ENCODE measurements at regions not wholly inside any gene's neighbourhood (a gene's known extent, or its start where the extent isn't known, plus 50 kb on each side); places are given as distances from the start of the nearest gene placed in this dataset.

GRCh38 chr12:69073035-69073434 is 140.1 kb upstream of the CPM start:
- H3K9me3 ChIP-seq (ENCODE audit: low read length): no peaks in the 10 kb centered on the region
- H2AFZ ChIP-seq (ENCODE audit: low read depth, low read length): no peak overlapping the region
- no peaks in the 10 kb centered on the region for H3K36me3 ChIP-seq (ENCODE audit: insufficient read depth, low read length)
- no peak overlapping the region for H3K4me3 ChIP-seq (ENCODE audit: low read length)
- H3K4me1 ChIP-seq (ENCODE audit: insufficient read depth, low read length): no peaks in the 10 kb centered on the region
- no peaks in the 10 kb centered on the region for H3K27me3 ChIP-seq (ENCODE audit: insufficient read depth, low read length)

DNA sequence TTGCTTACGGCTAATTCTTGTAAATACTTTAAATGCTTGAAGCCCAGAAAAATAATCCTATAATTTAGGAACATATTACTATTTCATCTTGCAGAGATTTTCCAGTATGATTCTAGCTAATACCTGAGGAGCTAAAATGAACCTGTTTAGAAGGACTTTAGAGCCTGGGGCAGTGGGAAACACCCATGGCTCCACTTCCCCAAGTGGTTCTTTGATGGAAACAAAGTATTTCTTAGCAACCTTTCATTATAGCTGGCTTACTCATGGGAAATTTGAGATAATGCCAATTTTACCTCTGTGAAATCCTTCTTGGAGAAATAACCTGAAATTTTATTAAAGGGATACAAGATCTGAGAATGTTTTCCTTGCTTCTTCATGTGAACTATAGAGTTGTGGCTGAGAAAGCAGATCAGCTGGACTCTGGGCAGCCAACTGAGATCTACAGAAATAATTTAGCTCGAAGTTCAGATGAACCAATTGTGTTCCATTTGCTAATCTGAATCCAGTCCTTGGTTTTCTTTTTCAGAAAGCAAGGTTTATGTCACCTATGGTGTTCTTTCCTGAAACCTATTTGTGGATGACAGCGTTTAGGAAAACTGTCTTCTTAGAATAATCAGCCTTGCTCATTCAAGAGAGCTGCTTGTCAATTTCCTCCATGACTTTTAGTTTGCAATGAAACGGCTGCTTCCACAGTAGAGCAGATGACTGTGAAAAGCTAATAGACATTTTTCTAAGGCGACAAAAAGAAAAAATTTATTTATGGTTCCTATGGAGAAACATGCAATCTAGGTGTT is 141.8 kb upstream of the CPM start:
- Histone ChIP-seq H2AFZ (ENCODE audit: low read depth, low read length) (no peak overlapping the region), H3K4me3 (ENCODE audit: low read length) (no peak overlapping the region), H3K36me3 (ENCODE audit: insufficient read depth, low read length) (no peaks in the 10 kb centered on the region), H3K9me3 (ENCODE audit: low read length) (no peaks in the 10 kb centered on the region), H3K4me1 (ENCODE audit: insufficient read depth, low read length) (no peaks in the 10 kb centered on the region), H3K27me3 (ENCODE audit: insufficient read depth, low read length) (no peaks in the 10 kb centered on the region)

DNA sequence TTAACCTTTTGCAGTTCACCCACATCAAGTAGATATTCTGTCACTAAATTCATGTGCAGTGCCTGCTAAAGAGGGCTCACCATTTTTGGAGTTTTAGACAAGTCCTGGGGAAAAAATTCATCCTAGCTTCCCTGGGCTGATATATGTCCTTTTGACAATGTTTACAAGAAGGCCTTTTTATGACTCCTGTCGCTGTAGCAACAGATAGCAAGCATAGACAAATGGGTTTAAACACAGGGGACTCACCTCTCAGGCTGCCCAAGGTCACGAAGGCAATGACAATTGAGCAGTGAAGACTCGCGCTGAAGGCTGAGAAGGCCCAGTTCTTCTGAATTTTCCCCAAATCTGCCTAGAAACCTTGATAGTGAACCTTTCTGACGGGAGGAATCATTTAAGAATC is 150.7 kb upstream of the CPM start:
- H3K36me3 ChIP-seq (ENCODE audit: insufficient read depth, low read length): no peaks in the 10 kb centered on the region
- H2AFZ ChIP-seq (ENCODE audit: low read depth, low read length): no peak overlapping the region
- H3K27me3 ChIP-seq (ENCODE audit: insufficient read depth, low read length): no peaks in the 10 kb centered on the region
- no peaks in the 10 kb centered on the region for H3K4me1 ChIP-seq (ENCODE audit: insufficient read depth, low read length)
- H3K4me3 ChIP-seq (ENCODE audit: low read length): no peak overlapping the region
- no peaks in the 10 kb centered on the region for H3K9me3 ChIP-seq (ENCODE audit: low read length)

DNA sequence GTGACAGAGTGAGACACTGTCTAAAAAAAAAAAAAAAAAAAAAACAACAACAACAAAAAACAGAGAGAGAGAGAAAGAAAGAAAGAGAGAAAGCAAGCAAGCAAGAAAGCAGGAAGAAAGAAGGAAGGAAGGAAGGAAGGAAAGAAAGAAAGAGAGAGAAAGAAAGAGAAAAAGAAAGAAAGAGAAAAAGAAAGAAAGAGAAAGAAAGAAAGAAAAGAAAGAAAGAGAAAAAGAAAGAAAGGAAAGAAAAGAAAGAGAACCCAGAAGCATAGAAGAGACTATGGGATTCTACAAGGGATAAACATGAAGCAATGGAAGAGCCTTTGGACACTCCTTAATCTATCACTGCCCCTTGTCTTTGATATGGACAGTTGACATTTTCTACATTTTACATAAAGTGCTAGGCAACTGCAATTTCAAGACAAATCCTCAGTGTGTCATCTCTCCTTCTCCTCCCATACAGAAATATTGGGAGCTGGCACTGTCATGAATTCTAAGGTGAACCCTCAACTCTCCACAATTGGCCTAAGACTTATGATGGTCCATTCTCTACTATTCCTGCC is 151.9 kb upstream of the CPM start:
- no peaks in the 10 kb centered on the region for H3K36me3 ChIP-seq (ENCODE audit: insufficient read depth, low read length)
- no peaks in the 10 kb centered on the region for H3K9me3 ChIP-seq (ENCODE audit: low read length)
- H2AFZ ChIP-seq (ENCODE audit: low read depth, low read length): no peak overlapping the region
- H3K4me1 ChIP-seq (ENCODE audit: insufficient read depth, low read length): no peaks in the 10 kb centered on the region
- no peak overlapping the region for H3K4me3 ChIP-seq (ENCODE audit: low read length)
- H3K27me3 ChIP-seq (ENCODE audit: insufficient read depth, low read length): no peaks in the 10 kb centered on the region

GRCh38 chr12:69085852-69086251 is 152.9 kb upstream of the CPM start:
- no peak overlapping the region for H3K4me3 ChIP-seq (ENCODE audit: low read length)
- H2AFZ ChIP-seq (ENCODE audit: low read depth, low read length): no peak overlapping the region
- H3K36me3 ChIP-seq (ENCODE audit: insufficient read depth, low read length): no peaks in the 10 kb centered on the region
- H3K27me3 ChIP-seq (ENCODE audit: insufficient read depth, low read length): no peaks in the 10 kb centered on the region
- no peaks in the 10 kb centered on the region for H3K9me3 ChIP-seq (ENCODE audit: low read length)
- no peaks in the 10 kb centered on the region for H3K4me1 ChIP-seq (ENCODE audit: insufficient read depth, low read length)

DNA sequence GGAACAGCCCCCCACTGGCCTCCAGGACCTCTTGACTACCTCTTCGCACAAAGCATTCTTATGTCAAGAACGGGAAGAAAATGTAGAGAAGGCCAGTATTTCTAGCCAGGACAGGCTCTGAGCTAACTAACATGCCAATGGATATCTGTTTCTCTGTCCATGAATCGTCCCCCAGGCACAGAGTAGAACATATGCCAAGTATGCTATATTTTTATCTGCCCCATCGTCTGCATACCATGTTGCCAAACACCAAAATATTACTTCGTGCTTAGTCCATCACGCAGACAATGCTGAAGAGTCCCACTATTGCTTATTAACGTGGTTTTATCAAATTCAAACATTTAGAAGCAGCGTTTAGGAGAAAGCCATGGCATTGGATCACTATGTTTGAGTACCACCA is 151.4 kb upstream of the CPSF6 start:
- Histone ChIP-seq H3K9me3 (ENCODE audit: low read length) (no peaks in the 10 kb centered on the region), H3K4me1 (ENCODE audit: insufficient read depth, low read length) (no peaks in the 10 kb centered on the region), H3K4me3 (ENCODE audit: low read length) (no peak overlapping the region)

DNA sequence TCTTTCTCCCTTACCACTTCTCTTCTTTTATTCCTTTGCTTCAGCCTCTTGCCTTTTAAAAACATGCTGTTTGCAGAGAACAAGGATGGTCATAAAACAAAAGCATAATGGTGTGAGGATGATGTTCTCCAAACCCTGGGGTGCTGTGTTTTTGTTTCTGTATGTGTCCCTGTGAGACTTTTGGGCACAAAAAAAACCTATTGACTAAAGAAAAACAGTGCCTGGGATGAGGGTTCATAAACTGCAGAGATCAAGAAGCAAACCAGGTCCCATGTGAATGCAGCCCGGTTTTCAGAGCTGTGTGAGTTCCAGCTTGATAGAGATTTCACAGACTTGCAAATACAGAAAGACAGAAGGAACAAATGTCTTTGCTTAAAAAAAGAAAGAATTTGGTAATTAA is 148.6 kb upstream of the CPSF6 start:
- no peak overlapping the region for H2AFZ ChIP-seq (ENCODE audit: low read depth, low read length)
- no peaks in the 10 kb centered on the region for H3K36me3 ChIP-seq (ENCODE audit: insufficient read depth, low read length)
- no peaks in the 10 kb centered on the region for H3K9me3 ChIP-seq (ENCODE audit: low read length)
- no peaks in the 10 kb centered on the region for H3K27me3 ChIP-seq (ENCODE audit: insufficient read depth, low read length)
- H3K4me1 ChIP-seq (ENCODE audit: insufficient read depth, low read length): no peaks in the 10 kb centered on the region
- no peak overlapping the region for H3K4me3 ChIP-seq (ENCODE audit: low read length)

More for the DNA sequence above, 151.4 kb upstream of the CPSF6 start:
- Histone ChIP-seq H3K36me3 (ENCODE audit: insufficient read depth, low read length) (no peaks in the 10 kb centered on the region), H3K27me3 (ENCODE audit: insufficient read depth, low read length) (no peaks in the 10 kb centered on the region), H2AFZ (ENCODE audit: low read depth, low read length) (no peak overlapping the region)

GRCh38 chr12:69091442-69092017 is 147.8 kb upstream of the CPSF6 start:
- no peaks in the 10 kb centered on the region for H3K9me3 ChIP-seq (ENCODE audit: low read length)
- no peak overlapping the region for H2AFZ ChIP-seq (ENCODE audit: low read depth, low read length)
- no peaks in the 10 kb centered on the region for H3K27me3 ChIP-seq (ENCODE audit: insufficient read depth, low read length)
- H3K36me3 ChIP-seq (ENCODE audit: insufficient read depth, low read length): no peaks in the 10 kb centered on the region
- H3K4me3 ChIP-seq (ENCODE audit: low read length): no peak overlapping the region
- peaks cover under 1% of the 10 kb centered on the region for H3K4me1 ChIP-seq (ENCODE audit: insufficient read depth, low read length)

- Histone ChIP-seq H3K4me3 (ENCODE audit: low read length) (no peak overlapping the region), H2AFZ (ENCODE audit: low read depth, low read length) (no peak overlapping the region), H3K9me3 (ENCODE audit: low read length) (no peaks in the 10 kb centered on the region), H3K4me1 (ENCODE audit: insufficient read depth, low read length) (peaks cover 6% of the 10 kb centered on the region), H3K27me3 (ENCODE audit: insufficient read depth, low read length) (no peaks in the 10 kb centered on the region), H3K36me3 (ENCODE audit: insufficient read depth, low read length) (no peaks in the 10 kb centered on the region)
These were observed 147.2 kb upstream of the CPSF6 start for GRCh38 chr12:69092137-69092536.

GRCh38 chr12:69094606-69095216 is 144.7 kb upstream of the CPSF6 start:
- Histone ChIP-seq H3K27me3 (ENCODE audit: insufficient read depth, low read length) (no peaks in the 10 kb centered on the region), H3K4me3 (ENCODE audit: low read length) (no peak overlapping the region), H2AFZ (ENCODE audit: low read depth, low read length) (no peak overlapping the region), H3K4me1 (ENCODE audit: insufficient read depth, low read length) (peaks cover 12% of the 10 kb centered on the region), H3K9me3 (ENCODE audit: low read length) (no peaks in the 10 kb centered on the region), H3K36me3 (ENCODE audit: insufficient read depth, low read length) (no peaks in the 10 kb centered on the region)

DNA sequence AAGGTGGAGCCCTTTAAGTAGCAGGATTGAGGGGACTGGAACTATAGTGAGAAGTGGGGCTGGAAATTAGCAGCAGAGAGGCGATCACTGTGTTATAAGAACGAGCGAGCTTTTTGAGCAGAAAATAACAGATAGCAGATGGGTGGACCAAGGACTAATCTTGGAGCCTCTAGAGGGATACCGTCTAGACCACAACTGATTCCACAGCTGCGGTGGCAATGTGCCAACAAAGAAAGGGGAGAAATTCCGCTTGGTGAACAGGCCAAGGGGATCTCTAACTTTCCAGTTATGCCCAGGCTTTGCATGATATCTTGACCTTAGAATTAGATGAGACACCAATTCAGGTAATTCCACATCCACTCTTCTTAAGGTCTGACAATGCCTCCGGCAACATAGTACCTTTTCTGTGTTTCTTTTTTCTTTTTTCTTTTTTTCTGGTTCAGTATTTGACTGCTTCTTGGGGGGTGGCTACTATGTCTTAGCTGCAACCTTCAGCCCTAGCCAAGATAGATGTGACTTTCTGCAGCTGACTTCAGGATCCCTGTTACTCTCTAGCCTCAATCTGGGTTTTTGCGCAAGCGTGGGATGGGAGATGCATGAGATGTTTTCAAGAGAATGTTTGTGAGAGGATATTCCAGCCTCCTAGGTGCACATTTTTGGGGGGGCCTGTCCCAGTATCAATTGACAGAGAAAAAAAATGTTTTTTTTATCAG is 143.4 kb upstream of the CPSF6 start:
- Histone ChIP-seq H2AFZ (ENCODE audit: low read depth, low read length) (no peak overlapping the region), H3K36me3 (ENCODE audit: insufficient read depth, low read length) (no peaks in the 10 kb centered on the region), H3K27me3 (ENCODE audit: insufficient read depth, low read length) (no peaks in the 10 kb centered on the region), H3K9me3 (ENCODE audit: low read length) (no peaks in the 10 kb centered on the region), H3K4me1 (ENCODE audit: insufficient read depth, low read length) (peaks cover 12% of the 10 kb centered on the region), H3K4me3 (ENCODE audit: low read length) (no peak overlapping the region)

GRCh38 chr12:69096669-69097335 is 142.6 kb upstream of the CPSF6 start:
- H2AFZ ChIP-seq (ENCODE audit: low read depth, low read length): no peak overlapping the region
- H3K9me3 ChIP-seq (ENCODE audit: low read length): no peaks in the 10 kb centered on the region
- peaks cover 12% of the 10 kb centered on the region for H3K4me1 ChIP-seq (ENCODE audit: insufficient read depth, low read length)
- H3K27me3 ChIP-seq (ENCODE audit: insufficient read depth, low read length): no peaks in the 10 kb centered on the region
- H3K4me3 ChIP-seq (ENCODE audit: low read length): no peak overlapping the region
- no peaks in the 10 kb centered on the region for H3K36me3 ChIP-seq (ENCODE audit: insufficient read depth, low read length)
